Activated CD8-positive, alpha-beta memory T cell treated with anti-CD3 and anti-CD28 coated beads, Interleukin-2, amount 50 U/mL, for 48 hours (primary cell): ENCODE measurements at regions not wholly inside any gene's neighbourhood (a gene's known extent, or its start where the extent isn't known, plus 50 kb on each side); places are given as distances from the start of the nearest gene placed in this dataset.

Source experiments
- DNase-seq: peaks from one replicate; pipeline ENCODE4 v3.0.0-alpha.2; 2020

DNA sequence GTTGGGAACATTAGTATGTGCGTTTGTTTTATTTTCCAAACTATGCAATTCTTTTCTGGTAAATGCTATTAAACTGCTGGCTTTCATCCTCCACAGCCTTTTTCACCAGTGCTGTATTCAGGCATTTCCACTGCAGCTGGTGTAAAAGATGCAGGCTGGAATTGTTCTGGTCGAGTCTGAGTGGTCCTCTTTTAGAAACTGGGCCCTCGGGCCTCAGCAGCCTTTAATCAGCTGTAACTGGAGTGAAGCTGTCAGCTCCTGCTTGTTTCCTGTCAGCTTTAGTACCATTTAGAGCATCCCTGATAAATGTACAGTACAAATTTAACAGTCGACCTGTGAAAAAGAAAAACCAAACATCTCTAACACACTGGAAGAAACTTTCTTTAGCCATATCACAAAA lies 979.6 kb downstream of the TFAP2A start:
- no peak for DNase-seq

DNA sequence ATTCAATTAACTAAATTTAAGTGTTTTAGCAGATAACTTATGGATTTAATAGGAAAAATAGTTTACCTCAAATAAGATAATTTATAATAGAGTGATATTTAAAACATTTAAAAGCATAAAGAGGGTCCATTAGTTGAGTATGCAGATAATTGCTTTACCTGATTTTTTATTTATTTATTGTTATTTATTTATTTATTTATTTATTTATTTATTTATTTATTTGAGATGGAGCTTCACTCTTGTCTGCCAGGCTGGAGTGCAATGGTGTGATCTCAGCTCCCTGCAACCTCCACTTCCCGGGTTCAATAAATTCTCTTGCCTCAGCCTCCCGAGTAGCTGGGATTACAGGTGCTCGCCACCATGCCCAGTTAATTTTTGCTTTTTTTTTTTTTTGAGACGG lies 982.9 kb downstream of the TFAP2A start:
- DNase-seq, result no peak

- DNase-seq, result no peak
Measured at GRCh38 chr6:9428421-9429172, 986.3 kb downstream of the TFAP2A start.

- no peak for DNase-seq
Measured at GRCh38 chr6:9422138-9422537, 986.8 kb upstream of the SLC35B3 start.

- no peak for DNase-seq
Measured at GRCh38 chr6:9420316-9421015, 985.1 kb upstream of the SLC35B3 start.

DNA sequence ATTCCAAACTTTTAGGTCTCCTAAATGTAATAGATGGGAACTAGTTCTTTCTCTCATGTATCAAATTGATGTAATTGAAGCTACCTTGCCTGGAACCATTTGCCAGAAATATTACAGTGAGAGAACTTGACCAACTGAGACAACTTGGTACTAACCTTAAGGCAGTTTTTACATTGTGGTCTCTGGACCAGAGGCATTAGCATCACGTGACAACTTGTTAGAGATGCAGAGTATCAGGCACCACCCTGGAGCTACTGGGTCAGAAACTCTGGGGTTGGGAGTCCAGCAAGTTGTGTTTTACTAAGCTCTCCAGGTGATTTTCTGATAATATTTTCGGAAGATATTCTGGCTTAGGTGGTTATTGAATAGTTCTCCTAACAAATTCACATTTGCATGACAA lies 982.1 kb upstream of the SLC35B3 start:
- no peak for DNase-seq

DNA sequence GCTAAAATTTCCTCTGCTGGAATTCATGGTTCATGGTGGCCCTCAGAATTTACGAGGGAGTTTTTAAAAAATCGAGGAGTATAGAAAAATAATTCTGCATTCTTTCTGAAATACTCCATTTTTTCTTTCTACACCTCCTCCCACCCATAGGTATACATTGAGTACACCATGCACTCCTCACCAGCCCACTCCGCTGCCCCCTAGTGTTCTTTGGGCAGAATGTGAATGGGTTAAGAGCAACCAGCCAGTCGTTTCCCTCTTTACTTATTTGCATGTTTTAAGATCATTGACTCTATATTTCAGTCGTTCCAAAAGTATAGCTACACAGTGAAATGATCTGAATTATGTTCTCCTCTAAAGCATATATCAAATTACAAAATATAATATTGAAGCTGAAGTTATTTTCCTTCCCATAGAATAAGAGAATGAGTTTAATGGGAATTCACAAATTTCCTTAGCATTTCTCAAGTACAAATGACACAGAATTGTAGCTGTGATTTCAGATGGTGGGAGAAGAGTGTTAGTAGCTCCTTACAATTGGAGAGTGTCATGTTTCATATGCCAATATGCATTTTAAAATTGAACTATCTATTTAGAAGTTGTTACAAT lies 977.7 kb upstream of the SLC35B3 start:
- no peak for DNase-seq

DNA sequence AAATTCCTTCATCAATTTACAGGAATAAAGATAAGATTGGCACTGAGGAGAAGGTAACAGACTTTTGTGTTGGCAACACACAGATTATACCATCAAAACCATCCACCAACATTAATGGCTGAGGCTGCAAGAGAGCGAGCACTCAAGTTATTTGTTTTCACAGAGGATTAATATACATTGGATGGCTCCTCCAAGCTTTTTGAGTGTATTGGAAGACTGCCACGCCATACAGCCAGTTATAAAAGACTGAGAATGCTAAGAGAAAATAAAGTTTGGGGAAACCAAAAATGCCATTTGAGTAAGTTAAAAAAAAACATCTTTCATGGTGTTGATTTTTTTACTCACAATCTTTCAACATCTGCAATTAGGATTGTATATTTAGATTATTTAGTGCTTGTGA lies 973.8 kb upstream of the SLC35B3 start:
- no peak for DNase-seq

DNA sequence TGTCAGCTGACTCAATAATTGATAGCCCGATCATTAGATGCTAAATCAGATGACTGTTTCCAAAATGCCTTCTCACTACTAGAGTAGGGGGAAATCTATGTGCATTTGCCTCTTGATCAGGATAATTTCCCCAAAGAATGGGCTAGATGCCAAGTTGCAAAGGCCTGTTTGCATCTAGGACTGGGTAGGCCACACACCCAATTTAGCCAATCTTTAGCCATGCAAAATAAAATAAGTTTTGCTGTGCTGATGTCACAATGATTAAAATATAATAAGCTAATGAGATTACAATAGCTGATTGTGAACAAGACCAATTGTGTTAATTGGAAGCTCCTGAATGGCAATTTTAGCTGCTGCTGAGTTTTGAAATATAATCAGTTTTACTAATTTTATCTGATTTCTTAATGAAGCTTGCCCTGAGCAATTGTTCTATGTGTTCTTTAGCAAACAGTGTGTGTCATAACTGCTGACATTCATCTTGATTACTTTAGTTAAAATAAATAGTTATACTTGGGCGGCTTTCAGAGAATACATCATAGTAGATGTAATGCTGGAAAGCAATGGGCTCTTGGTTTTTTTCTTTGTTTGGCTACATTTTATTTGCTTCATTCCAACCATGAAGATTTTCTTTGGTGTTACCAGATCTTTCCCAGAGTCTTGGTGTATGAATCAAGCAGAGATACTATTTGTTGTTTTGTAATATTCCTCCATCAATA lies 973.2 kb upstream of the SLC35B3 start:
- no peak for DNase-seq

- no peak for DNase-seq
Measured at GRCh38 chr6:9405825-9406224, 970.5 kb upstream of the SLC35B3 start.

- no peak for DNase-seq
Measured at GRCh38 chr6:9405369-9405768, 970.0 kb upstream of the SLC35B3 start.

DNA sequence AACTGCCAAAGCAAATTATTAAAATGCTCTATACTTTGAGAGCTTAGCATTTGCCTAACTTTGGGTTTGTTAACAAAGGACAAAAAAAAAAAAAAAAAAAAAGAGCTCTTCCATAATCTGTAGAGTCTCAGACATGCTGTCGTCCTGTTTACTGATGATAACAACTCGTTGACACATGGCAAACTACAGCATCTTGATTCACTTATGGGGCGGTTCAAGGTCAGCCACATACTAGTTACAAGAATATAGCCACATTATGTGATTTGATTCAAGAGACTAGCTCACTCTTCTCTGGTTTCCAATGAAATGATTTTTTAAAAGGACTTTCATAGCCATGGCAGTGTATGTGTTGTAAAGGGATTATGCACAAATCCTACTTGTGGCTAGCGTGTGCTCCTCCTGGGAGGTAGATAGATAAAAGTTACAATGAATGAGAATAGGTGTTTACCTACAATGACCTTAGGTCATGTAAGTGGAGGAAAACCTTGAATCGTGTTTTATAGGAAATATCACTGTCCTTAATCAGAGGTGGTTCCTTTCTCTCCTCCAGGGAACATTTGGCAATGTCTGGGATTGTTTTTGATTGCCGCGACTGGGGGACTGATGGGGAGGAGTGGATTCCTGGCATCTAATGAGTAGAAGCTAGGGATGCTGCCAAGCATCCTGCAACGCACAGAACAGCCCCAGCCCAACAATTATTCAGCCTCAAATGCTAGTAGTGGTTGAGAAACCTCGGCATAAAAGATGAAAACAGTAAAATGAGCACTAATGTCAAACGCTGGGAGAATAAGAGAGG lies 969.2 kb upstream of the SLC35B3 start:
- DNase-seq, result no peak

DNA sequence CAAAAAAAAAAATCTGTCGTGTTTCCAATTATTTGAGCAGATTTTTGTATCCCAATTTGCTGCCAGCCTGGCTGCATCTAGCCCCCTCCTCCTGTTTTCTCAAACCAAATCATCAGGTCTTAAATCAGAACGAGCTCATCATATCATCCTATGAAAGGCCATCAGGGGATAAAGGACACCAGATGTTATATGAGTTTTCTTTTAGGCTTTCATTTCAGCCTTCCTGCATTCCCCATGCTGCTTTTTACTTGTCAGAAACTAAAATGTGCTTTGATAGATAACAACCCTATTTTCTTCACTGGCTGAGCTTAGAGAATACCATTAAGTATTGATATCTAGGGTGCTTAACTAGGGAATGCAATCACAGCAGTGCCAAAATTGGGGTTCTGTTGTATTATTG lies 968.4 kb upstream of the SLC35B3 start:
- DNase-seq, result no peak

DNA sequence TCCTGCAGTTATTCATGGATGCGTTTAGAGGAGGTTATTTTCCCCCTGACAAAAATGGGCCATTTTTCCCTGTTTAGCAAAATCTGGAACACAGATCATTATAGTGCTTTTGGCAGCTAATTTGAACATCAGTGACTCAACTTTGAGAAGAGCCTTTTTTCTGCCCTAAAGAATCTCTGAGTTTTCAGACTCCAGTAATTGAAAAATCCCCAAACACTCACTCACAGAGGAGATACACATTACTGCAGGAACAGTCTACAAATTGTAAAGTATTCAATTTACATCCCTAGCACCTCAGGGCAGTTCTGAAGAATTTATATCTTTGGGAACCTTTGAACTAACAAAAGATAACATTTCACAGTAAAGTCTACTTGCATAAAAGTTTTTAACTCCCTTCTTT lies 966.6 kb upstream of the SLC35B3 start:
- no peak for DNase-seq

DNA sequence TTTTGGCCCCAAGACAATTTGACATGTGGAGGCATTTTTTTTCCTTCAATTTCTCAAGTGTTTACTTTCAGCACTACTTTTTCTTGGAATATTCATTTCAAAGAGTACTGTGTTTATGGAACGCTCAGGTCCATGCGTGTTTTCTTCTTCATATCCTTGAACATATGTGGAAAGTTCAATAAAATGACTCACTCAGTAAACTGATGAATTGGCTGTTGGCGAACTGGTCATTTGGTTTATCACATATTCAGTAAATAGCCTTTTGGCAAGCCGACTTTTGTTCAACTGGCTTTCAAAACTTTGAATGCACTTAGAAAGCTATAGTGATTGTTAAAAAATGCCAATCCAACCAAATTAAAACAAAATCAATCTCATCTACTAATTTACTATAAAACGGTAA lies 964.6 kb upstream of the SLC35B3 start:
- no peak for DNase-seq

- DNase-seq, result no peak
Measured at GRCh38 chr6:9398767-9399373, 963.5 kb upstream of the SLC35B3 start.

DNA sequence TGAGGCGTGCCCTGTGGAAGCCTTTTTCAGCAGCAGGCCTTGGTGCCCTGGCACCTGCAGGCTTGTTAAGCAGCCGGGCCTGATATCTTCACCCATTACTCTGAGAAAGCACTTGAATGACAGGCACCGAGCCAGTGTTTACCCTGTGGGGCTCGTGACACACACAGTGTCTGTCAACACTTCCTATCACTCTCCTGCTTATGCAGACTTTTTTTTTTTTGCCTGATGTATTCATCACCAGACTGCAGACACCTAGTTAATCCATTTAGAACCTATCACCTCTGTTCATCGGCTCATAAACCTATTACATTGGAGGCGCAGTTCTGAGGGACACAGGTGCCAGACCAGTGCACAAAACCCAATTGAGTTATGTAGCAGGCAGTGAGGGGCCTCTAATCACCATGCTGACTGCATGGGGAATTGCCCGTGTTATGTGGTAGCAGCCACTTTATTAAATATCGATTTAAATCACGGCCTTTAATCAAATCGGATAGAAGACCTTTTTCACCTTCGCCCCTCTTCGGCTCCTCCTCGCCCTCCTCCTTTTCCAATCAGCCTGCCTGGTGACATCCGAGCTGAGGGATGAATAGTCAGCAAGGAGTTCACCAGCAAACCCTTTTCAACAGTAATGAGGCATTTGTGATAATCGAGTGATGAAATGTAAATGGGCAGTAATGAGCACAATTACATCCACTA lies 962.9 kb upstream of the SLC35B3 start:
- DNase-seq, result no peak

DNA sequence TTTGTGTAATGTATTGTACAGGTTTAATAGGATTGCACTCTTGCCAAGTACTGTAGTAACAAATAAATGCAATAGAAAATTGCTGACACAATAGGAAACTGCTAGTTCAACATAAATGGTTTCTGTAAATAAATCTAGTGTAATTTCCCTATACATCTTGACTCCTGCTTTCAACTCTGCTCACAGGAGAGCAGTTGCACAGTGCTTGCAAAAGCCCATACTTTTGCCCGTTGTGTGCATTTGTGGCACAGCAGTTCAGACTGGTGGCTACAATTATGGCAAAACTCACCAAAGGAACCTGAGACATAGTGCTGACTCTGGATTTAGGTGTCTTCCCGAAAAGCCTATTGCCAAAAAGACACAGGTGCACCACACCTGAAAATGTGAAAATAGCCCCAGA lies 953.3 kb upstream of the SLC35B3 start:
- DNase-seq, result no peak

GRCh38 chr6:9380568-9380967 lies 945.2 kb upstream of the SLC35B3 start:
- no peak for DNase-seq

DNA sequence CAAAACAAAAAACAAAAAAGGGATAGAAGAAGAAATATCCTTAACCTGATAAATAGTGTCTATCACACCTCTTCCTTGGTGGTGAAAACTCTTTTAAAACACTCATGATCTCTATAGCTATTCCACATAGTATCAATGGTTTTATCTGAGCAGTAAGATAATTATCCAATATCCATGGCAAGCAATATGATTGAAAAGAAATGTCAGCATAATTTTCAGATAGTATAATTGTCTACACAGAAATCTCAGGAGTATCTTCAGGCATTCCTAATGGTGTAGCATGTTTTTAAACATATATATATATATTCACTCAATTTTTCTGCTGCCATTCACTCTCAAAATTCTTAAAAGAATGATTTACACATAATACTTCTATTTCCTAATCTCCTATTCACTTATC lies 938.0 kb upstream of the SLC35B3 start:
- DNase-seq, result no peak

DNA sequence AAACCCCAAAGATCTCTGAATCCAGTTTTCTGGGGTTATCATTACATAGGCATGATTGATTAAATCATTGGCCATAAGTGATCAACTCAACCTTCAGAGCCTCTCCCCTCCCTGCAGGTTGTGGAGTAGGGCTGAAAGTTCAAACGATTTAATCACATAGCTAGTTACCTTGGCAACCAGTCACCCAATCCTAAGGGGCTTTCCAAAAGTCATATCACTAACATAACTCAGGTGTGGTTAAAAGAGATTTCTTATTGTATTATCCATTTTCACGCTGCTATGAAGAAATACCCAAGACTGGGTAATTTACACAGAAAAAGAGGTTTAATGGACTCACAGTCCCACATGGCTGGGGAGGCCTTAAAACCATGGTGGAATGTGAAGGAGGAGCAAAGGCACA lies 935.1 kb upstream of the SLC35B3 start:
- DNase-seq, result no peak

DNA sequence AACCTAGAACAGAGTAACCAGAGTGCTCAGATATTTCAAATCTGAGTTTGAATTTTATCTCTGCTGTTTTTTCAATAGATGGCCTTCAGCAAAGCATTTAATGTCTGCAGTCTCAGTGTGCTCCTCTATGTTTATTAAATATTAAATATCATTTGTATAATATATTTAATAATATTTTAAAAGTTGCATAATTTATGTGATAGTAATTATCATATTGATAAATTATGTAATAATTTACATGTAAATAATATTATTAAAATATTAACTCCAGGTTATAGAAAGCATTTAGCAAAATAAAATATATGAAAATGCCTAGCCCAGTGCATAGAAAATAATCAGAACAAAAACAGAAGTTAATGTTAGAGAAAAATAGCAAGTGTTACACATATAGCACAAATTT lies 930.0 kb upstream of the SLC35B3 start:
- no peak for DNase-seq
